ENCODE measurements at regions not wholly inside any gene's neighbourhood (a gene's known extent, or its start where the extent isn't known, plus 50 kb on each side); places are given as distances from the start of the nearest gene placed in this dataset.

GRCh38 chr14:85050180-85050579 lies 479.8 kb upstream of the FLRT2 start:
- DNase-seq (ENCODE audit: low read depth) = no peak
- Histone ChIP-seq H3K4me3 (ENCODE audit: low read depth, low read length) (no peak overlapping the region), H3K27me3 (ENCODE audit: control insufficient read depth, insufficient read depth, low read length) (no peaks in the 10 kb centered on the region), H3K36me3 (ENCODE audit: control insufficient read depth, insufficient read depth, low read length) (no peaks in the 10 kb centered on the region)
- TF ChIP-seq CTCF (IDR thresholded peaks at IDR 0.05; ENCODE audit: insufficient read depth, low read length, poor library complexity, severe bottlenecking) = no peak

- Histone ChIP-seq H3K36me3 (ENCODE audit: control insufficient read depth, insufficient read depth, low read length) (no peaks in the 10 kb centered on the region), H3K27me3 (ENCODE audit: control insufficient read depth, insufficient read depth, low read length) (no peaks in the 10 kb centered on the region), H3K4me3 (ENCODE audit: low read depth, low read length) (no peak overlapping the region)
- no peak for DNase-seq (ENCODE audit: low read depth)
- no peak for TF ChIP-seq CTCF (IDR thresholded peaks at IDR 0.05; ENCODE audit: insufficient read depth, low read length, poor library complexity, severe bottlenecking)
These were observed 477.3 kb upstream of the FLRT2 start for GRCh38 chr14:85052646-85053045.

GRCh38 chr14:85054178-85054577 lies 475.8 kb upstream of the FLRT2 start:
- no peaks in the 10 kb centered on the region for H3K36me3 ChIP-seq (ENCODE audit: control insufficient read depth, insufficient read depth, low read length)
- no peaks in the 10 kb centered on the region for H3K27me3 ChIP-seq (ENCODE audit: control insufficient read depth, insufficient read depth, low read length)
- DNase-seq (ENCODE audit: low read depth) = no peak
- TF ChIP-seq CTCF (IDR thresholded peaks at IDR 0.05; ENCODE audit: insufficient read depth, low read length, poor library complexity, severe bottlenecking) = no peak
- no peak overlapping the region for H3K4me3 ChIP-seq (ENCODE audit: low read depth, low read length)

- DNase-seq (ENCODE audit: low read depth) = no peak
- H3K4me3 ChIP-seq (ENCODE audit: low read depth, low read length) = no peak overlapping the region
- no peaks in the 10 kb centered on the region for H3K27me3 ChIP-seq (ENCODE audit: control insufficient read depth, insufficient read depth, low read length)
- no peak for TF ChIP-seq CTCF (IDR thresholded peaks at IDR 0.05; ENCODE audit: insufficient read depth, low read length, poor library complexity, severe bottlenecking)
- no peaks in the 10 kb centered on the region for H3K36me3 ChIP-seq (ENCODE audit: control insufficient read depth, insufficient read depth, low read length)
These were observed 473.7 kb upstream of the FLRT2 start for GRCh38 chr14:85056267-85056666.

- Histone ChIP-seq H3K36me3 (ENCODE audit: control insufficient read depth, insufficient read depth, low read length) (no peaks in the 10 kb centered on the region), H3K4me3 (ENCODE audit: low read depth, low read length) (no peak overlapping the region), H3K27me3 (ENCODE audit: control insufficient read depth, insufficient read depth, low read length) (no peaks in the 10 kb centered on the region)
- no peak for TF ChIP-seq CTCF (IDR thresholded peaks at IDR 0.05; ENCODE audit: insufficient read depth, low read length, poor library complexity, severe bottlenecking)
- no peak for DNase-seq (ENCODE audit: low read depth)
These were observed 472.7 kb upstream of the FLRT2 start for GRCh38 chr14:85057221-85057620.

GRCh38 chr14:85058150-85058549 lies 471.8 kb upstream of the FLRT2 start:
- DNase-seq (ENCODE audit: low read depth) = no peak
- Histone ChIP-seq H3K27me3 (ENCODE audit: control insufficient read depth, insufficient read depth, low read length) (no peaks in the 10 kb centered on the region), H3K4me3 (ENCODE audit: low read depth, low read length) (no peak overlapping the region), H3K36me3 (ENCODE audit: control insufficient read depth, insufficient read depth, low read length) (no peaks in the 10 kb centered on the region)
- no peak for TF ChIP-seq CTCF (IDR thresholded peaks at IDR 0.05; ENCODE audit: insufficient read depth, low read length, poor library complexity, severe bottlenecking)

All from kidney epithelial cell (primary cell).